Heart left ventricle (tissue), 13 donors: ENCODE measurements at regions not wholly inside any gene's neighbourhood (a gene's known extent, or its start where the extent isn't known, plus 50 kb on each side); places are given as distances from the start of the nearest gene placed in this dataset.

Source experiments
- CTCF ChIP-seq, 12 donors: fragments of 200-600 bp; sonication (generic) in 4 of 12; IDR thresholded peaks; one replicate each; pipeline versions ENCODE4 v1.5.0 to v1.8.0; 2018 to 2022; ENCODE audit warnings: antibody characterized with exemption in 12 of 12, mild to moderate bottlenecking in 5 of 12
- POLR2A ChIP-seq, 2 donors: fragments of 450-650 bp; IDR thresholded peaks; one replicate each; pipeline ENCODE4 v1.6.1; 2017; ENCODE audit warnings: antibody characterized with exemption in 2 of 2, mild to moderate bottlenecking in 2 of 2, moderate library complexity in 2 of 2
- donor health status: ischemic (EF 13 %, LVEDD 7.1; RV severe dilation, severe dysfunction).
- donor health status: DM: no; HTN: yes; CAD: no.
- donor health status: DM: no; HTN: no; CAD: no.
- donor health status: ischemic (EF 25% LVEDD 6.9; RV normal size, moderate dysfunction).
- donor health status: ischemic (EF 25% LVEDD 5.7; RV mildly dilated, moderate dysfunction).
- donor health status: ischemic (EF 35%, LVEDD 5.7; RV mildly dilated, moderate dysfunction).
- donor health status: nonischemic (EF 11% LVEDD 7.7; RV severe dilation, severe dysfunction).
- donor health status: DM: yes; HTN: yes; CAD: no.
- donor health status: PGD.
- donor health status: ischemic (EF 29% LVEDD 5.4; RV normal size, mild dysfunction).
- donor health status: nonischemic (EF 23%, LVEDD 6.1; RV moderate dilation, normal function).

GRCh38 chr11:127894316-127894715, 693.0 kb downstream of the ETS1 start:
- no peak for TF ChIP-seq CTCF (IDR thresholded peaks at IDR 0.05)
- TF ChIP-seq POLR2A (IDR thresholded peaks at IDR 0.05) = no peak
